HG03060 (cell line): ENCODE measurements at regions not wholly inside any gene's neighbourhood (a gene's known extent, or its start where the extent isn't known, plus 50 kb on each side); places are given as distances from the start of the nearest gene placed in this dataset.

Source experiments
- ATAC-seq: cut with Tn5 transposase; IDR thresholded peaks from one replicate; pipeline ENCODE4 v1.9.1; 2021; ENCODE audit warnings: low read depth, moderate number of reproducible peaks; ENCODE audit not compliant: unreplicated experiment

DNA sequence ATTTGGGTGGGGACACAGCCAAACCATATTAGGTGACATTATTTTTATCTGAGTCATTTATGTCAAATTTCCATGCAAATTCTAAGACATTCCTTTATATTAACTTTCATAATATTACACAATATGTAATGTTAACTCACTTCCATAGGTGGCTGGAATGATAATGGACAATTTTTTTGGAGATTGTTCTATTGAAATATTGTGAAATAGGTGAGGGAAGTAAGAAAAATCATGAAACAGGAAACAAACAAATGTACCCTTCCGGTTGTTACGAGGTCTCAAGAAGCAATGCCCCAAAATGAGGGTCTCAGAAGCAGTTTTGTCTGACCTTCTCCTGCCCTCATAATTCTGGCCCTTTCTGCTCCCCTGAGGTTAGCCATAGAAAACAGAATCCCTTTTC lies 306.5 kb downstream of the HDGFL1 start:
- no peak for ATAC-seq

DNA sequence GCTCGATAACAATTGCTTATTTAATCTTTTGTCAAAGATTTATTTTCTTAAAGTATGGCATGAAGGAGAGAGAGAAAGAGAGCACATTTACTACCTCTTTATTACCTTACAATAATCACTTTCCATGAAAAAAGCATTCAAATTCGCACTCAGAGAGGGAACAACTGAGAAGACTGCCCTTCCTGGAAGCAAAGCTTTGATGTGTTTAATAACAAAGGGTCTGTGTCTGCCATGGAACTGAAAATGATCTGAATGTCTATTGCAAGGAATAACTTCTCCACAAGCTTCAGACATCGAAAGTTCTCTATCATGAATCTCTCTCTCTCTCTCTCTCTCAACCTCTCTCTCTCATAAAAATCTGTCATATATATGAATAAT lies 308.9 kb downstream of the HDGFL1 start:
- no peak for ATAC-seq

DNA sequence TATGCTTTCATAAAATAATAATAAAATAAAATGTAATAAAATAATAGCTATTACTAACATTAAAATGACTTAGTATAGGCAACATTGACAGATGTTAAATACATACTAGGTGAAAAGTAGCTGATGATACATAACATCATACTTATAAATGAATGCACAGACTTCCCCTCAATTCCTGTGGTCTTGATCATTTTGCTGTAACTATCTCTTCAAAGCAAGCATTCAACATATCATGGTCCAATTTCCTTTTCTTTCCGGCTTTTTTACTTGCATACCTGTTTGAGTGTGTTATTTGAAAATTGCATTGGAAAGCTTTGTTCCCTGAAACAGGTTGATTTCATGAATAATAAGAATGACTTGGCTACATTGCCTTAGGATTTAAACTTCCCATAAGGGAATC lies 309.3 kb downstream of the HDGFL1 start:
- ATAC-seq: no peak

DNA sequence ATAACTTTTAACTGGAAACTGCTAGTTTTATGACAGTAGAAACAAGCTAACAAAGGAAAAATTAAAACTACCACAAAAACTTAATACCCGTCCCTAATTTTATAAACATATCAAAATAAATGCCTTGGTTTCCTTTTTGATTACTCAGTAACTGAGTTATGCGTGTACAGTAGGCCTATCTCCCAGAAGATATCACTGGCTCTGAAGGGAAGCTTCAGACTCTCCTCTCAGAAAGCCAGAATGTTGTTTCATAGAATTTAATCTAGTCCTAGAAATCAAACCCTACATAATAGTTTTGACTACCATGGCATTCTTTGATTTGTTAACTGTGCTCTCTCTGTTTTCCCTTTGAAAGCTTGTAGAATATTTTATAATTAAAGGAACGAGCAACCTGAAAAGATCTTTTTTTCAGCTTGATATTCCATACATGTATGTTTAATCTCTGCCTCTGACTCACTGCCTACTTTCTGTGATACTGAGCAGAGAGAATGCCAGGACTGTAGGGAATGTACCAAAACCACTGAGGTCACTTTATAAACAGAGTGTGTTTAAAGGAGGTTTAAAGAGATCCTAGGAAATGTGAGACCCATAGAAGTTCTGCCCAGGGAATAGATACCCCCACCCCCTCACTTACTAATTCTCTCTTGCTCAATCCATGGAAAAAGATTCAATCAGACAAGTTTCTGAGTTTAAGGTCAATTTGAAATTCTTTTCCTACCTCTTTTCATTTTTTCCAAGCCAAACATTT lies 311.5 kb downstream of the HDGFL1 start:
- ATAC-seq: no peak

DNA sequence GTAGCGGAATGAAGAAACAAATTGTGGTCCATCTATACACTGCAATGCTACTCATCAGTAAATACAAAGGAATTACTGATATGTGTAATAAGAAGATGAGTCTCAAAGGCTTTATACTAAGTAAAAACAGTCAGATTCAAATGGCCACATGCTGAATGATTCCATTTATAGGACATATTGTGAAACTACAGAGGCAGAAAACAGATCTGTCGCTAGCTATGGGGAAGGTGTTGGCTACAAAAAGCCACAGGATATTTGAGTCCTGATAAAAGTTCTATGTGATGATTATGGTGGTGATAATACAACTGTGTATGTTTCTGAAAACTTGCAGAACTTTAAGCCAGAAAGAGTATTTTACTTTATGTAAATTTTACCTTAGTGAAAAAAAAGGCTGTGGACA lies 313.2 kb downstream of the HDGFL1 start:
- no peak for ATAC-seq

DNA sequence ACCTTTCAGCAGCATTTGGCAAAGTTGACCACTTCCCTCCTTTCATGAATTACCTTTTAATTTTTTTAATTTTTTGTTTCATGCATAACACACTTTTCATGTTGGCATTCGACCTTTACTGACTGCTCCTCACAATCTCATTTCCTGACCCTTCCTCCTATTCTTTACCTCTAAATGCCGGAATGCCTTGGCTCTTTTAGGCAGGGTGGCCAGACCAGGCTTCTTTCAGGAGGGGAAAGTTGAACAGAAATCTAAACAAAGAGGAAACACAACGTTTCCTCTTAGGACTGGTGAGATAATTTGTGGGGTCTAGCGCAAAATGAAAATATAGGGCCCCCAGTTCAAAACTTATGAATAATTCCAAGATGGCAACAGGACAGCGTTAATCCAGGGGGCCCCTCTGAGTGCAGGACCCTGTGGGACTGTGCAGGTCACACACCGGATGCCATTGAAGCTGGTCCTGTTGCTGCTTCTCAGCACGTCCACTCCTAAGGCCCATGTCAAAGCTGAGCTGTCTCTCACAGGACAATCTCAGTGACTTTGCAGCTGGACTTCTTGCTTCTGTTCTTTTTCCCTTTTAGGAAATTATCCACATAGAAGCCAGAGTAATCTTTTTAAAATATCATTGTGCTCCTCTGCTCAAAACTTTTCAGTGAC lies 313.8 kb downstream of the HDGFL1 start:
- no peak for ATAC-seq

DNA sequence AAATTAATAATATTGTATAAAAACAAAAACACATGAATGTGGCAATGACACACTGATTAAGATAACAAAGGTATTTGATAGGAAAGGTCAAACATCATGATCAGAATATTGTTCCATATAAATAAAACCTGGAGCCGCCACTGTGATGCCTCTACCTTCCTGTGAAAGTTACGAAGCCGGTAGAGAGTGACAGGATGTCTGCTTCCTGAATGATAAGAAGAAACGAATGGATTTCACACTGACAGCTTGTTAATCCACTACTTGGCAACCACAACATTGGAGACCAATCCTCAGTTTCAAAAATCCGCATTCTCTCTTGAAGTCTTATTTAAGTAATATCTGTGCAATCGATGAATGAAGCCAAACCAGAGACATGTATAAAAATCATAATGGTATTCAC lies 315.1 kb downstream of the HDGFL1 start:
- ATAC-seq: no peak

DNA sequence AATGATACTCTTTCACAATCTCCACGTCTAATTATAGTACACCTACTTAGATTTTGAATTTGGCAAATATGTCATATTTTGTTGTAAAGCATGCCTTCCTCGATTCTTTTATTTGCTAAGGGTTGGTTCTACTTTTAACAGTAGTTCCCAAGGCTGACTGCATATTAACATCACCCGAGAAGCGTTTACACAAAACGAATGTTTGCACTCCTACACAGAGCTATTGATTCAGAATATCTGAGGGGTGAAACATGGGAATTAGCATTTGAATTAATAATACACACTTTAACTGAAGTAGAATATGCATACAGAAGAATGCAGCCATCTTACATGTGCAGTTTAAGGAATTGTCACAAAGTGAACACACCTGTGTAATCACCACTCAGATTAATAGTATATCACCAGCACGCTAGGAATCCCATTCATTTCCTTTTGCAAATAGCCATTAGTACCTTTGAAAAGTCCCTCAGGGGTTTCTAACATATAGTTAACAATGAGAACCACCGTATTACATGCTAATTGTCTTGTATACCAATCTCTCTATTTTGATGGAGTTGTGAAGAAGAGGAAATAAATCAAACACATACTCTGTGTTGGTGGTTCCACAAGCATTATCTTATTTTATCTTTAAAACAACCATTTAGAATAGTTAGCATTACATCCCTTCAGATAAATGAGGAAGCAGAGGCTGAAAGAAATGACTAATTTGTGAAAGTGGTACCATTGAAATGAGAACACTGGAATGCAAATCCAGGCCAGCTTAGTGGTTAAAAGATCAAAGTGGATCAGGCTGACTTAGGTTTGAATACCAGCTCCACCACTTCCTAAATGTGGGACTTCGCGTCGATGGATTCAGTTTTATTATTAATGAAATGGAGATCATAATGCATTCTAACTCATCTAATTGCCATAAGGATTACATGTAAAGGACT lies 317.6 kb downstream of the HDGFL1 start:
- ATAC-seq: no peak

DNA sequence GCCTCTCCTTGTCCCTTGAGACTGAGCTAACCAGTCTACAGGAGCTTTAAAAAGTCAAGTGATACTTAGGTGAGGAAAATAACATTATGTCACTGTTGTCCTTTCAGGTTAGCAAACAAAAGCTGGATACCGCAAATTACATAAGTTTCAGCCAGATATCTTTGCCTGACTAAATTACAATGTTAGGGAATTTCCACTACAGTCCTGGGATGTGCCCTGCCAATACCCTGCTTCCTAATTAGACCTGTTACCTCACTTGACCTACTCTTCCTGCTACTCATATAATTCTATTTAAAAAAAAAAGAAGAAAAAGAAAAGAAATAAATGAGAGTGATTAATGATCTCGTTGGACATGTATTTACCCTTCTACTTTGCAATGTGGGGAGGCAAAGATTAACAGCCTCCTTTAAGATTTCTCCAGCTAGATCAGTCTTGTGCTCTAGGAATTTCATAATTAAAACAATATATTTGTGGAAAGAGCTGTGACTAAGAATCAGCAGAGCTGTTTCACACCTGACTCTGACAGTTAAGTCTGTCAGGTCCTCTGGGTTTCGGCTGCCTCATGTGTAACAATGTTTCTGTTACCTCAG lies 318.9 kb downstream of the HDGFL1 start:
- no peak for ATAC-seq

DNA sequence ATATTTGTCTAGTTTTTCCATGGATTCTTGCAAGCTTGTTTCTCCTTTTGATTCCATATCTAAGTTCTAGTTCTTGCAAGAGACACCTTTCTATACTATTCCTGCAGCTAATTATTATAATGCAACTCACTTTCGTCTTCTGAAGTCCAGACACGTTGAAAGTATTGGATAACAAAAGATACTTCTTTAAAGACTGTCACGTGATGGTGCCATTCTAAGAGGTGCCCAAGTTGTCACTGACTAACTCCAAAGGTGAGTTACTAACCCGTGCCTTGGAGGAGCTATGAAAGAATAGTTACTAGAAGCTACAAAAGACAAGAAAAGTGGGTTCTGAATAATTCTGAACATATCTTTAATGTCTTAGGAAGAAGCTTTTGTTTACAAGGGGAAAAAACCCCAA lies 322.6 kb downstream of the HDGFL1 start:
- ATAC-seq: no peak

DNA sequence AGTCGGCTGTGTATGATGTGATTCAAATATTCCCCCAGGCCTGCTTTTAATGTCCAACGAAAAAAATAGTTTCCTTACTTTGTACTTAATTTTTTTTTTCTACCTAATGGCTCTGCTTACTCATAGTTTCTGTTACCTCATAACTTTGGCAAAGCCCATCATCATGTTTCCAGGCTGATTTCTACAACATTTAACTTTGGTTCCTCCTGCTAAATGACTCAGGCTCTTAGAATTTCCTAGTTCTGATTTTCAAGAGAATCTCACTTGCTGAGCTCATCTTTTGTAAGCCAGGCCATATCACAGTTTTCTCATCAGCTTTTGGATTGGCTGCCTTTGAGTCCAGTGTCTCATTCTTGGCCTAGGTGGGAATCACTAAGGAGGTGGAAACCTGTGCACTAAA lies 323.1 kb downstream of the HDGFL1 start:
- ATAC-seq: no peak

DNA sequence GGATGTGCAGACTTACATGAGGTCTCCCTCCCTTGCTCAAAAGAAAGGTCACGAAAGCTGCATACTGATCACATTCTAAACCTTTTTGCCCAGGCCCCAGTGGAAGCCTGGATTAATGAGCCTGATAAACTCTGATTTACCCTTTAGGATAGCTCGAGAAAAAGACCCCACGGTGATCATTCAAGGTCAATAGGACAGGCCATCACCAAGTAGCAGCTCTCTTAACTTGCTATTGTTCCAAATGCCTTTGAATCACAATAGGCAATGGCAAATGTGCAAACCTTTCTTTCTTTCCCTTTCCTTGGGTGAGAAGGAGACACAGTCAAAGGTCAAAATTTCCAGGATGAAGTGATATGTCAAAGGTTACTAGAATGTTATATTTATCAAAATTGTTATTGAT lies 327.3 kb downstream of the HDGFL1 start:
- ATAC-seq: no peak

DNA sequence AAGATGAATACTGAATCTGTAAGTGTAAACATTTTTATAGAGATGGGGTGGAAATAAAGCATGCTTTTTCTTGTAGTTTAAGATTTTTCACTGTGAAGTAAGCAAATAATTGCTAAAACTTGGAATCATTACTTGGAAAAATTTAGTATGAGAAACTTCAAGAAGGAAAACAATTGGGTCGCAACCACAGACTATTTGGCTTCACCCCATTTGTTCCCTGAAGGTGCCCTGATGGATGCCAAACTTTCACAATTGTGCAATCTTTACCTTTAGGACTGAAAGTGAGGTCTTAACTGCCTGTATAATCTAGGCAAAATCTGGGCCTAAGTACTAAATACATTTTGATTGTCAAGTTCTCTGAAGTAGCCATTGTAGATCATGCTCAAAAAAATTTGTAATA lies 330.1 kb downstream of the HDGFL1 start:
- no peak for ATAC-seq

DNA sequence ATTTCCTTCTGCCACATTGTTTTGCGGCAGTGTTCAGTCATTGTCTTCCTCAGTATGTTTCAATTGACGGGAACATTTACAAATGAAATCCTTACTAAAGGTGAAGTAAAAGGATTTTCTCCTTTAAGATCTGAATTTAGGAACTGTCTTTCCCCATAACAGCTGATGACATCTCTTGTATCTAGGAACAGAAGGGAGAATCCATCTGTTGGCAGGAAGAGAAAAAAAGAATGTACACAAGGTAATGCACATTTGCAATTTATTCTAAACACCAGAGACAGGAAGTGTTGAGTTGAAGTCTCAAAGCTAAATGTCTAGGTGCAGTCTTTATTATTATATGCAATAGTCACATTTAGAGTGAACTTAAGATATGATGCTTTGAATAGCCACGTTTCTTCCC lies 334.5 kb downstream of the HDGFL1 start:
- ATAC-seq: no peak

DNA sequence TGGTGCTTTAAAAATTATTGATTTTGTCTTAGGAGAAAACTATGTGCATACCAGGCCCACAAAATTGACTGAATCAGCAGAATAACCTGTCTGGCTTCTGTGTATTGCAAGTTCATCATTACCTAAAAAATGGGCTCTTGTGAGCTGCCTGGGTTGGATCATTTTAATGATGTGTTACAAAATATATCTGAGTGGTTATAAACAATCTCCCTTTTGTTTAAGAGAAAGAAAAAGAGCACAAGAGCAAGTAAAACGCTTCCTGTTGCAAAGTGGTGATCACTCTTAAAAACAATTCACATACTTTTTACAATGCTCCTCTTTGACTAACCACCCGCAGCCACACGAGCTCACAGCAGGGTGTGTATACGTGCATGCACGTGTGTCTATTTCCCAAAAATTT lies 335.1 kb downstream of the HDGFL1 start:
- no peak for ATAC-seq

DNA sequence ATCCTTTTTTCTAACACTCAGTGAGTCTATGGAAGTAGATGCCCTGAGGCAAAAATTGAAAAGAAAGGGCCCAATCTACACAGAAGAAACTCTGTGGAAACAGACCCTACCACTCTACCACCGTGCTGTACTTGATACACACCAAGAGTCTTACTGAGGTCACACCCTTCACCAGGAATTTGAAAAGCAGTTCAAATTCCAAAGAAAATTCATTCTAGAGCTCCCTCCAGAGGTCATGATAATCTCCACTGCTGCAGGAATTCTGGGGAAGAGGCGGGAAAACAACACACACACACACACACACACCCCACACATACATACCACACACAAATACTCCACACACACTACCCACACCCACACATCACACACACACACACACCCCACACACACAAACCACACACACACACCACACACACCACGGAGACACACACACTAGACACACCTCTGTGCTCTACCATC lies 336.8 kb downstream of the HDGFL1 start:
- no peak for ATAC-seq

DNA sequence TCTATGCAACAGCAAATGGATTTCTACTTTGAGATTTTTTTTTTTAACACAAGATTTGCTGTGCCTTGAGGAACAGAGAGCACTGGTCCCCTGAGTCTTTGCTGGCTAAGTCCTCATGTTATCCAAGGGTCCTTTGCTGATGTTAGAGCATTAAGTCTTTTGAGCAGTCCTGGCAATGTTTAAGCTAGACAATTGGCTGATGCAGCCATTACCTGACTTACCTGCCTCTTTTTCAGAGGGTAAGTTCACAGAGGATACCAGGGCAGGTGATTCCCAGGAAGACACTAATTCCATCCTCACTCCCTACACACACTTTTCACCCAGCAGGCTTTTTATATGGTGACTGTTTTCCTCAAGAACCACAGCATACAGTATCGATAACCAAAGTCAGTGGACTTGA lies 337.7 kb downstream of the HDGFL1 start:
- ATAC-seq: no peak

DNA sequence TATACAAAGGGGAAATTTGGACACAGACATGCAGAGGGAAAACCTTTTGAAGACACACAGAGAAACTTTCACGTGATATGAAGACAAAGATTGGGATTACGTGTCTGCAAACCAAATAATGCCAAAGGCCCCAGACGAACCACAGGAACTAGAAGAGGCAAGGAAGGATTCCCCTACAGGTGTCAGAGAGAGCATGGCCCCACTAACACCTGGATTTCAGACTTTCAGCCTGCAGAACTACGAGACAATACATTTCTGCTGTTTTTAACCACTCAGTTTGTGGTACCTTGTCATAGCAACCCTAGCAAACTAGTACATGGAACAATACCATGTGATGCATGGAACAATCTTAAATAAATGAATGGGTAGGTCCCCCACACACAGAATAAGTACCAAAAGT lies 341.0 kb downstream of the HDGFL1 start:
- no peak for ATAC-seq

DNA sequence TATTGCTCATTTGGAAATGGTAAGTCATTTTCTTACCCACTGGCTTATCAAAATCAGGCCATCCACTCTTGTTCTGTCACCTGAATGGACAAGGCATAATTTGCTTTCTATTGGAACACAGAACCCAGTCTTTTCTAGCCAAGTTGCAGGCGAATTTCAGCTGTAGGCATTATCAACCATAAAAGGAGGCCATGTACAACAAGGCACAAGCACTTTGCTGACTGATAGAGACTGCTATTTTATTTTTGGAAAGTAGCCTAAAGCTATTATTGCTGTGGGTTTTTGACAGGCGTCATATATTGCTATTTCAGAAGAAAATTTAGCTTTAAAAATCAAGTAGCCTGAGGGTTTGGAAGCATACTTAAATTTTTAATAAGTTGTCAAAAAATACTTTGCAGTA lies 344.2 kb downstream of the HDGFL1 start:
- ATAC-seq: no peak

DNA sequence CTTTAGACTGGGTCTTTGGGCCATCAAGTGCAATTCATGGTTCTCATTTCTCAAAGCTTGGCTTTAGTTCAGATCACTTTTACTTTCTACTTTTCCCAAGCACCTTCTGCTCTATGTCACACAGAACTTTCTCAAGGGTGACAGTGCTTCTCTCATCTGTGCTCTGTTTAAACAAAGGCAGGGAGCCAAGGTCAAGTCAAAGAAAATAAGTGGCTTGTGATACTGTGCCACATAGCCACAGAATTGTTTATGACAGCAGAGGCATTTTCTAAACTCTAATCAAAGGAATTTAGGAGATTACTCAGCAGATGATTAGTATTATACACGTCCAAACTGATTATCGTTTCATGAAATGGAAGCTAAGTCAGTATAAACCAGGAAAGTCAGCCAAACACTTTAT lies 348.0 kb downstream of the HDGFL1 start:
- ATAC-seq: no peak

DNA sequence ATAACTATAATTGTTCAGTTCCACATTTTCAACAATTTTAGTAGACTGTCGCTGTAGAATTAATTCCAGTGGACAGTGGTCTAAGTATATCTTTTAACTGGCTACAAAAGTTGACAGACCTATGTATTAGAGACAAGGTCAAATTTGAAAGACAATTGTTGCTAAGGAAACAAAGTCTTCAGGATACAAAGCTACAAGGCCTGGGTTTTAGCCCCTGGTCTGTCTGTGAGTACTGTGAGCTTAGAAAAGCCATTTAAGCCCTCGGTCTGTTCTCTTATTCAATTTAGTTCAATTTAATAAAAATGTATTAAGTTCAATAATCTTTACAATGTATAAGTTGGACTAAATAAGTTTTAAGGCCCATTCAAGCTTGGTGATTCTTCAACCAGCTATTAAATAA lies 352.5 kb downstream of the HDGFL1 start:
- ATAC-seq: no peak
